Transverse colon (tissue), 4 donors: ENCODE measurements at regions not wholly inside any gene's neighbourhood (a gene's known extent, or its start where the extent isn't known, plus 50 kb on each side); places are given as distances from the start of the nearest gene placed in this dataset.

Experiments
- POLR2AphosphoS5 ChIP-seq, 3 donors: sonication (generic); formaldehyde crosslinking; IDR thresholded peaks; one replicate each; pipeline ENCODE4 v1.6.1; 2016; ENCODE audit warnings: antibody characterized with exemption in 3 of 3
- TF ChIP-seq, protein P1 (sequence below), 5 experiments: fragments of 200-600 bp in 3 of 5; fragments of 450-650 bp in 2 of 5; sonication (generic) in 3 of 5; IDR thresholded peaks; 1 replicate in 2 of 5; 2 replicates in 3 of 5; pipeline ENCODE4 v1.5.1; 2016 to 2017; ENCODE audit warnings: antibody characterized with exemption in 5 of 5, inconsistent platforms in 3 of 5, mild to moderate bottlenecking in 2 of 5, moderate library complexity in 1 of 5

DNA sequence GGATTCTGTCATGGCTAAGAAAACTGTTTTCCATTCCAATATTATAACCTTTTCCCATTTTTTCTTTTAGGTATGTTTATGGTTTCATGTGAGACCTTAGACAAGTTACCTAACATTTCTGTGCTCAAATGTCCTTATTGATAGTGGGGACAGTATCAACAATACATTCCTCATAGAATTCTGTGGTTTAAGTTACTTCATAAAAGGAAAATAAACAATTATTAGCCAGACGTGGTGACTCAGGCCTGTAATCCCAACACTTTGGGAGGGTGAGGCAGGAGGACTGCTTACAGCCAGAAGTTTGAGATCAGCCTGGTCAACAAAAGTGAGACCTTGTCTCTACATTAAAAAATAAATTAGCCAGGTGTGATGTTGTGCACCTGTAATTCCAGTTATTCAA lies 436.8 kb upstream of the CNTN4 start:
- TF ChIP-seq POLR2AphosphoS5 (IDR thresholded peaks at IDR 0.05) = no peak
- TF ChIP-seq, protein P1, sequence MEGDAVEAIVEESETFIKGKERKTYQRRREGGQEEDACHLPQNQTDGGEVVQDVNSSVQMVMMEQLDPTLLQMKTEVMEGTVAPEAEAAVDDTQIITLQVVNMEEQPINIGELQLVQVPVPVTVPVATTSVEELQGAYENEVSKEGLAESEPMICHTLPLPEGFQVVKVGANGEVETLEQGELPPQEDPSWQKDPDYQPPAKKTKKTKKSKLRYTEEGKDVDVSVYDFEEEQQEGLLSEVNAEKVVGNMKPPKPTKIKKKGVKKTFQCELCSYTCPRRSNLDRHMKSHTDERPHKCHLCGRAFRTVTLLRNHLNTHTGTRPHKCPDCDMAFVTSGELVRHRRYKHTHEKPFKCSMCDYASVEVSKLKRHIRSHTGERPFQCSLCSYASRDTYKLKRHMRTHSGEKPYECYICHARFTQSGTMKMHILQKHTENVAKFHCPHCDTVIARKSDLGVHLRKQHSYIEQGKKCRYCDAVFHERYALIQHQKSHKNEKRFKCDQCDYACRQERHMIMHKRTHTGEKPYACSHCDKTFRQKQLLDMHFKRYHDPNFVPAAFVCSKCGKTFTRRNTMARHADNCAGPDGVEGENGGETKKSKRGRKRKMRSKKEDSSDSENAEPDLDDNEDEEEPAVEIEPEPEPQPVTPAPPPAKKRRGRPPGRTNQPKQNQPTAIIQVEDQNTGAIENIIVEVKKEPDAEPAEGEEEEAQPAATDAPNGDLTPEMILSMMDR (IDR thresholded peaks at IDR 0.05) = no peak
